GM19455 (cell line): ENCODE measurements at regions not wholly inside any gene's neighbourhood (a gene's known extent, or its start where the extent isn't known, plus 50 kb on each side); places are given as distances from the start of the nearest gene placed in this dataset.
"Not testable (repeated sequence)": the region's sequence is repeated elsewhere in the genome, so short reads cannot be mapped to it uniquely, and the experiment has no call there.

Experiments
- ATAC-seq: cut with Tn5 transposase; IDR thresholded peaks from one replicate; pipeline ENCODE4 v1.9.1; 2021; ENCODE audit not compliant: unreplicated experiment

GRCh38 chr7:46600340-46600739 is 679.3 kb upstream of the IGFBP3 start:
- no peak for ATAC-seq

GRCh38 chr7:46594831-46595230 is 673.8 kb upstream of the IGFBP3 start:
- ATAC-seq, result not testable (repeated sequence)

- not testable (repeated sequence) for ATAC-seq
Measured at GRCh38 chr7:46590918-46591905, 670.1 kb upstream of the IGFBP3 start.

GRCh38 chr7:46589286-46589685 is 668.2 kb upstream of the IGFBP3 start:
- no peak for ATAC-seq

GRCh38 chr7:46586406-46586805 is 665.3 kb upstream of the IGFBP3 start:
- no peak for ATAC-seq

GRCh38 chr7:46583656-46584055 is 662.6 kb upstream of the IGFBP3 start:
- ATAC-seq, result no peak

- ATAC-seq, result no peak
Measured at GRCh38 chr7:46581268-46581667, 660.2 kb upstream of the IGFBP3 start.

GRCh38 chr7:46580766-46581165 is 659.7 kb upstream of the IGFBP3 start:
- ATAC-seq, result no peak

GRCh38 chr7:46577394-46577793 is 656.3 kb upstream of the IGFBP3 start:
- ATAC-seq, result no peak

- ATAC-seq, result no peak
Measured at GRCh38 chr7:46576950-46577349, 655.9 kb upstream of the IGFBP3 start.

GRCh38 chr7:46572691-46573090 is 651.6 kb upstream of the IGFBP3 start:
- ATAC-seq, result no peak

GRCh38 chr7:46571996-46572395 is 650.9 kb upstream of the IGFBP3 start:
- no peak for ATAC-seq

GRCh38 chr7:46569133-46569465 is 648.0 kb upstream of the IGFBP3 start:
- ATAC-seq, result no peak

GRCh38 chr7:46568420-46569132 is 647.5 kb upstream of the IGFBP3 start:
- ATAC-seq, result no peak

GRCh38 chr7:46567858-46568257 is 646.8 kb upstream of the IGFBP3 start:
- no peak for ATAC-seq

- ATAC-seq, result no peak
Measured at GRCh38 chr7:46566097-46566774, 645.2 kb upstream of the IGFBP3 start.

- ATAC-seq, result no peak
Measured at GRCh38 chr7:46565253-46566096, 644.4 kb upstream of the IGFBP3 start.

GRCh38 chr7:46559194-46559832 is 638.2 kb upstream of the IGFBP3 start:
- no peak for ATAC-seq

GRCh38 chr7:46558482-46559193 is 637.6 kb upstream of the IGFBP3 start:
- ATAC-seq, result no peak

- no peak for ATAC-seq
Measured at GRCh38 chr7:46557781-46558180, 636.7 kb upstream of the IGFBP3 start.
